Upper lobe of right lung (tissue), 1 donor: ENCODE measurements at regions not wholly inside any gene's neighbourhood (a gene's known extent, or its start where the extent isn't known, plus 50 kb on each side); places are given as distances from the start of the nearest gene placed in this dataset.

Experiments
- ATAC-seq: fragments of 200-7000 bp; cut with Tn5 transposase; one replicate; pipeline ENCODE4 v1.9.1; 2020; ENCODE audit warnings: mild to moderate bottlenecking, moderate library complexity
- DNase-seq: peaks from one replicate; pipeline ENCODE4 v3.0.0-alpha.2; 2020
- H3K27ac ChIP-seq: fragments of 200-600 bp; one replicate; pipeline ENCODE4 v1.8.0; 2022
- H3K27me3 ChIP-seq: fragments of 200-600 bp; one replicate; pipeline ENCODE4 v1.8.0; 2022; ENCODE audit warnings: mild to moderate bottlenecking
- H3K36me3 ChIP-seq: fragments of 200-600 bp; one replicate; pipeline ENCODE4 v1.8.0; 2022
- H3K4me1 ChIP-seq: fragments of 200-600 bp; one replicate; pipeline ENCODE4 v1.8.0; 2022
- H3K4me3 ChIP-seq: fragments of 200-600 bp; one replicate; pipeline ENCODE4 v1.8.0; 2022; ENCODE audit warnings: mild to moderate bottlenecking
- H3K9me3 ChIP-seq: fragments of 200-600 bp; one replicate; pipeline ENCODE4 v1.8.0; 2022
- CTCF ChIP-seq: fragments of 200-600 bp; IDR thresholded peaks from one replicate; pipeline ENCODE4 v1.8.0; 2022; ENCODE audit warnings: antibody characterized with exemption
- intact Hi-C: fragments of 100-400 bp; cut with DNase I; formaldehyde crosslinking; loops from one replicate; pipeline ENCODE4 v1.11.0; 2022
- donor health status: DM: no; HTN: yes; CAD: no; lungs with severe emphysema.

GRCh38 chr13:63075126-63075525 is 1659.5 kb upstream of the PCDH20 start:
- H3K36me3 ChIP-seq: no peaks in the 10 kb centered on the region
- no peak for TF ChIP-seq CTCF
- no peaks in the 10 kb centered on the region for H3K4me1 ChIP-seq
- no peak overlapping the region for H3K4me3 ChIP-seq
- H3K27ac ChIP-seq: no peak overlapping the region
- ATAC-seq (no peak), DNase-seq (no peak)
- intact Hi-C loops: no loop called here
- no peaks in the 10 kb centered on the region for H3K9me3 ChIP-seq
- no peaks in the 10 kb centered on the region for H3K27me3 ChIP-seq

GRCh38 chr13:63050287-63050686 is 1634.6 kb upstream of the PCDH20 start:
- Histone ChIP-seq H3K36me3 (no peaks in the 10 kb centered on the region), H3K9me3 (no peaks in the 10 kb centered on the region), H3K27me3 (no peaks in the 10 kb centered on the region), H3K27ac (no peak overlapping the region), H3K4me1 (no peaks in the 10 kb centered on the region), H3K4me3 (no peak overlapping the region)
- intact Hi-C loops: no loop called here
- no peak for TF ChIP-seq CTCF
- no peak for DNase-seq
- ATAC-seq: no peak

GRCh38 chr13:63048653-63049052 is 1633.0 kb upstream of the PCDH20 start:
- DNase-seq: no peak

GRCh38 chr13:63044589-63045313 is 1629.1 kb upstream of the PCDH20 start:
- no peaks in the 10 kb centered on the region for H3K27me3 ChIP-seq
- H3K36me3 ChIP-seq: no peaks in the 10 kb centered on the region
- no peak overlapping the region for H3K4me3 ChIP-seq
- no peak for TF ChIP-seq CTCF
- no peaks in the 10 kb centered on the region for H3K9me3 ChIP-seq
- no peak for DNase-seq
- H3K27ac ChIP-seq: no peak overlapping the region
- intact Hi-C loops: no loop called here
- peak; percentile 52 for ATAC-seq
- no peaks in the 10 kb centered on the region for H3K4me1 ChIP-seq

More at GRCh38 chr13:63048653-63049052, 1633.0 kb upstream of the PCDH20 start:
- Histone ChIP-seq H3K36me3 (no peaks in the 10 kb centered on the region), H3K4me1 (no peaks in the 10 kb centered on the region), H3K4me3 (no peak overlapping the region), H3K27me3 (no peaks in the 10 kb centered on the region), H3K9me3 (no peaks in the 10 kb centered on the region), H3K27ac (no peak overlapping the region)
- no peak for TF ChIP-seq CTCF
- intact Hi-C loops: no loop called here
- no peak for ATAC-seq

- Histone ChIP-seq H3K27ac (no peak overlapping the region), H3K4me3 (no peak overlapping the region), H3K9me3 (no peaks in the 10 kb centered on the region), H3K36me3 (no peaks in the 10 kb centered on the region), H3K4me1 (no peaks in the 10 kb centered on the region), H3K27me3 (no peaks in the 10 kb centered on the region)
- no peak for TF ChIP-seq CTCF
- ATAC-seq (no peak), DNase-seq (no peak)
- intact Hi-C loops: no loop called here
Observed at GRCh38 chr13:63042686-63043085, 1627.0 kb upstream of the PCDH20 start.
